ENCODE measurements at regions not wholly inside any gene's neighbourhood (a gene's known extent, or its start where the extent isn't known, plus 50 kb on each side); places are given as distances from the start of the nearest gene placed in this dataset.
"Not testable (repeated sequence)": the region's sequence is repeated elsewhere in the genome, so short reads cannot be mapped to it uniquely, and the experiment has no call there.

DNA sequence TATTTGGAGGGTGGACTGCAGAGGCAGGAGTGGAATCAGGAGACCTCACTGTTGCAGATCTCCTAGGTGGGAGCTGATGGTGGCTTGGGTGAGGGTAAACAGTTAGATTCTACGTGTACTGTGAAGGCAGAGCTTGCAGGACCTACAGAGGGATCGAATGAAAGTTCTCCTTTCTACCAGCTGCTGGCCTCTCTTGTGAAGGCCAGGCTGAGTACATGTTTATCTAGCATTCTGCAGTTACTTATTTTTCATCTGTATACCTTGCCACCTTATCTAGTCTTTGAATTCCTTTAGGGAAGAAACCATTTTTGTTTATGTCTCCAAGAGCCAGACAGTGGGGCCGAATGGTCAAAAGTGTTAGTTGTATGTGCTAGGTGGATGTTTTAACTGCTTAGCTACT, 57.6 kb downstream of the PTTG1 start:
- no peak for DNase-seq (ENCODE audit: low read depth)

DNA sequence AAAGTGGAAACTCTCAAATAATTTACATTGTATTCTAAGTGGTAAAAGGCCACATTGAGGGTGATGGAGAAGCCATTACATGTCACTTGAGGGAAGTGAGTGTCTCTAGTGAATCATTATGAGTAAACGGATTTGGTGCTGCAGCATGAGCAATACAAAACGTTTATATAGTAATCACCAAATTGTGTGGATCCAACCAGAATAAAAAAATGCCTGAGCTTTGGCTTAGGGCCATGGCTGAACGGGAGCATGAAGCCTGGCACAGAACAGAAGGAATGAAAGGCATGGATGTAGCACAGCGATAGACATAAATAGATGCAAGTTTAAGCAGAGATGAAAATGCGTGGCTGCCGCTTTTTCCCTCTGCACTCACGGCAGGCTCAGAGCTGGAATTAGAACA, 58.3 kb downstream of the PTTG1 start:
- peak; percentile 19 for DNase-seq (ENCODE audit: low read depth)

- DNase-seq (ENCODE audit: low read depth) = no peak
These were observed 59.0 kb downstream of the PTTG1 start for GRCh38 chr5:160480652-160481051.

GRCh38 chr5:160484678-160485077, 63.0 kb downstream of the PTTG1 start:
- DNase-seq (ENCODE audit: low read depth) = no peak

- no peak for DNase-seq (ENCODE audit: low read depth)
These were observed 63.8 kb downstream of the PTTG1 start for GRCh38 chr5:160485364-160485969.

- no peak for DNase-seq (ENCODE audit: low read depth)
These were observed 64.9 kb downstream of the PTTG1 start for GRCh38 chr5:160486573-160486972.

- DNase-seq (ENCODE audit: low read depth) = no peak
These were observed 67.0 kb downstream of the PTTG1 start for GRCh38 chr5:160488394-160489325.

- DNase-seq (ENCODE audit: low read depth) = no peak
These were observed 69.8 kb downstream of the PTTG1 start for GRCh38 chr5:160491438-160491837.

DNA sequence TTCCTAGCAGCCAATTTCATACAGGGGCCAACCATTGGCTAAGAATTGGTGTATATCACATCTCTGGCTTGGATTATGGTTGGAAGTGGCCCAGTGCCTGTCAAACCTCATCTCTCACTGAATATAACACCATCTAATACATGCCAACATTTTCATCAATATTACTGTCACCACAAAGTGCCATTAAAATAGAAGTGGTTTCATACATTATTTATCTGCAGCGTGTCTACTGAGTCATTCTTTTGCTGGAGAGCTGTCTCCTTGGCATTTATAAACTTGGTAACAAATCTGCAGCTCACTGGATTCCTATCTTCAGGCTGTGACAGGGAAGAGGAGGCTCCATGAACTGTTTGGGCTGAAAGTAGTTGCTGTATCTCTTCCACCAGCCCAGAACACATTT, 70.9 kb downstream of the PTTG1 start:
- DNase-seq (ENCODE audit: low read depth) = peak; percentile 44

DNA sequence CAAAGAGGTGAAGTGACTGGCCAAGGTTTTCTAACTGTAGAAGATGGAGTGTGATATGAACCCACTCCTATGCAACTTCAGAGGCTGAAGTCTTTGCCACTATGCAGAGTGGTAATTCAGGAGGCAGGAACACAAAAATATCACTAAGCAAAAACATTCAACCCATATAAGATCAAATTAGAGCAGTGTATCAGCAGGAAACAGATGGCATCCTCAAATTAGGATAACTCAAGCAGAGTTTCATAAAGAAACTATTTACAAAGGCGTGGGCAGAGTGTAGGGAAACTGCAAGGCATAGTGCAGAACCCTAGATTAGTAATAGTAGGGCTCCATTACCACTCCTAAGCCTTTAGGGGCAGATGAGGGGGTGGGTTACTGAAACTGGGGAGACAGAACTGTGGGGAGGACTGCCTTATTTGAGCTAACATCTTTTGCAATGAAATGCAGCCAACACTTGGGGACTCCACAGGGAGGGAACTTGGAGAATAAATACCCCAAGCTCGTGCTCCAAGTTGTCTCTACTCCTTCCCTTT, 72.2 kb downstream of the PTTG1 start:
- DNase-seq (ENCODE audit: low read depth) = no peak

GRCh38 chr5:160494451-160494850, 72.8 kb downstream of the PTTG1 start:
- no peak for DNase-seq (ENCODE audit: low read depth)

- no peak for DNase-seq (ENCODE audit: low read depth)
These were observed 74.7 kb downstream of the PTTG1 start for GRCh38 chr5:160496334-160496733.

GRCh38 chr5:160496784-160497183, 75.1 kb downstream of the PTTG1 start:
- DNase-seq (ENCODE audit: low read depth) = no peak

DNA sequence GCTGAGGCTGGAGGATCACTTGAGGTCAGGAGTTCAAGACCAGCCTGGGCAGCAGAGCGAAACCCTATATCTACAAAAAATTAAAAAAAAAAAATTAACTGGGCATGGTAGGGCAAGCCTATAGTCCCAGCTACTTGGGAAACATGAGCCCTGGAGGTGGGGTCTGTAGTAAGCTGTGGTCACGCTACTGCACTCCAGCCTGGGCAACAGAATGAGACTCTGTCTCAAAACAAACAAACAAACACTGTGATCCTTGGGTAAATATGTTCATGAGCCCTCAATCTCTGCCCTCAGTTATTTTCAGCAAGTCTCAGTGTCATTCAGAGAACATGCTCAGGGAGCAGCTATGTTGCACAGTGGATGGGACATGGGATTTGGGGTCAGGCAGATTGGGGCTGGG, 76.2 kb downstream of the PTTG1 start:
- peak; percentile 14 for DNase-seq (ENCODE audit: low read depth)

- not testable (repeated sequence) for DNase-seq (ENCODE audit: low read depth)
These were observed 76.9 kb downstream of the PTTG1 start for GRCh38 chr5:160498441-160499043.

DNA sequence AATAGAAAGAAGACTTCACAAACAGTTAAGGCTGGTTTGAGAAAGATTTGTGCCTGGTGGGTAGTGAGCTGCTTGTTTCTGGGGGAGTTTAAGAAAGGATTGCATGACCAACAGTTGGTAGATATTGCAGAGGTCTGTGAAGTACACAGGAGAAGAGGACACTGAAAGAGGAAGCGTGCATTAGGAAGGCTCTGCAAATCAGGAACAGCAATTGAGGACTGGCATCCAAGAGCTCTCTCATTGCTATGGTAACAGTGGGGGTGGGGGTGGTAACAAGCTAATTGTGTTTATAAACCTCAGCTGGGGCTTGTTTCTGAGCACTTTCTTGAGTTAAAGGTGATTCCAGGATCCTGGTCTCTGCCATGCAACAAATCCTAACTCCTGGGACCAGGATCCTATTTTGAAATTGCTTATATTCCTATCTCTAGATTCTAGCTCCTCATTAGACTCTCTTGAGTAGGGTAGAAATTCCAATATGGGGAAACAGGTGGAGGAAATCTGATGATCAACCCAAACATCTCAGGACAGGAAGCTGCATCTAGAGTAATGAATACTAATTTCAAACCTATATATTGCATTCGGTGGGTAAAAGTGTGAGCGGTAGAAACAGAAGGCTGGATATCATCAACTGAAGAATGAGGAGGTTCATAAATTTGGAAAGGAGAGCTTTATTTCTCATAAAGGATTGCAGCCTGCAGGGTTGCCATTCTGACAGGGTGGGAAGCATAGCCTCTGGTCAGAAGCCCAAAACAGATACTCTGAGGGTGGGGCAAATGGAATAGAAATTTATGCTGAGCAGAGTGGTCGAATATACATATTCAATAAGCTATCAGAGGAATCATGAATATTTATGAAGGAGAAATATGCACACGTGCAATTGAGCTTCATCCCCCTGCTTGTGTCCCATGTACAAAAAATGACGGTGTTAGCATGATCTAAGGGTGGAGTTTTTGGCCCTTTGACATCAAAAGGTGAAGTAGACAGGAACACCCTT, 79.4 kb downstream of the PTTG1 start:
- no peak for DNase-seq (ENCODE audit: low read depth)

- DNase-seq (ENCODE audit: low read depth) = no peak
These were observed 83.3 kb downstream of the PTTG1 start for GRCh38 chr5:160504906-160505305.

GRCh38 chr5:160506006-160507004, 84.7 kb downstream of the PTTG1 start:
- DNase-seq (ENCODE audit: low read depth) = no peak

DNA sequence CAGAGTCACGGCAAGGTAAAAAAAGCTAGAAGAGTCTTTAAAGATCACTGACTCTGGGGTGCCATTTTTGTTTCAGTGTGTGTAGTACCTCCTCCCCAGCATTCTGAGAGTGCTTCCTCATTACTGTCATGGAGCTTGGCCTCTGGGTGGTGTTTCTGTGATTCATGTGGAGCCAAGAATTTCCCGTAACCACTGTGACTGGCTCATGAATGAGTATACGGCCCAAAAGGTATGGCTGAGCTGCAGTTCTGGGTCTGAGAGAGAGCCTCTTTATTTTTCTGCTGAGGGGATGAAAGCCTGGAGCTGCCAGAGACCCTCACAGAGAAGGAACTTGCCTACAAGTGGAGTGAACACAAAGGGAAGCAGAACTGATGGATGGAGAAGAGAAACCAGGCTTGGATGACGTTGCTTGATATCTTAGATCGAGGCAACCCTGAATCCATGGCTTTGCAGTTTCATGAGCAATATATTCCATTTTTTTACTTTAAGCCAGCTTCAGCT, 85.6 kb downstream of the PTTG1 start:
- peak; percentile 30 for DNase-seq (ENCODE audit: low read depth)
